Natural killer cell (primary cell): ENCODE measurements at regions not wholly inside any gene's neighbourhood (a gene's known extent, or its start where the extent isn't known, plus 50 kb on each side); places are given as distances from the start of the nearest gene placed in this dataset.
"Not testable (repeated sequence)": the region's sequence is repeated elsewhere in the genome, so short reads cannot be mapped to it uniquely, and the experiment has no call there.

ENCODE experiments used
- ATAC-seq, 3 donors: fragments of 150-1000 bp in 2 of 3; fragments of 200-7000 bp in 1 of 3; cut with Tn5 transposase; 1 replicate in 1 of 3; 2 replicates in 2 of 3; pipeline ENCODE4 v1.10.0; 2021; ENCODE audit warnings: mild to moderate bottlenecking in 2 of 3, moderate library complexity in 2 of 3
- DNase-seq, 2 donors: peaks; one replicate each; pipeline versions ENCODE4 v3.0.0 to v3.0.0-alpha.2; 2013 to 2021; ENCODE audit warnings: mixed read lengths in 1 of 2
- H3K27ac ChIP-seq: one replicate; pipeline ENCODE4 v1.5.1; 2013; ENCODE audit warnings: mild to moderate bottlenecking, low read length
- H3K27me3 ChIP-seq: one replicate; pipeline ENCODE4 v1.6.1; 2013; ENCODE audit warnings: low read length; ENCODE audit not compliant: control insufficient read depth, insufficient read depth
- H3K36me3 ChIP-seq: one replicate; pipeline ENCODE4 v1.6.1; 2013; ENCODE audit warnings: low read length; ENCODE audit not compliant: control insufficient read depth, insufficient read depth
- H3K4me1 ChIP-seq: one replicate; pipeline ENCODE4 v1.6.1; 2013; ENCODE audit warnings: low read length; ENCODE audit not compliant: control insufficient read depth, insufficient read depth
- H3K4me3 ChIP-seq: one replicate; pipeline ENCODE4 v1.5.1; 2013; ENCODE audit warnings: low read length
- H3K9me3 ChIP-seq: one replicate; pipeline ENCODE4 v1.6.1; 2013; ENCODE audit warnings: low read length; ENCODE audit not compliant: control insufficient read depth, insufficient read depth
- H3K27ac Mint-ChIP-seq, 2 donors: one replicate each; pipeline ENCODE4 v1.8.0; 2022; ENCODE audit warnings: mild to moderate bottlenecking in 2 of 2, mixed read lengths in 2 of 2, moderate library complexity in 1 of 2
- H3K27me3 Mint-ChIP-seq, 2 donors: one replicate each; pipeline ENCODE4 v1.8.0; 2022; ENCODE audit warnings: low read depth in 2 of 2, mixed read lengths in 2 of 2
- H3K36me3 Mint-ChIP-seq: one replicate; pipeline ENCODE4 v1.8.0; 2022; ENCODE audit warnings: mixed read lengths
- H3K4me1 Mint-ChIP-seq, 2 donors: one replicate each; pipeline ENCODE4 v1.8.0; 2022; ENCODE audit warnings: mixed read lengths in 2 of 2
- H3K4me3 Mint-ChIP-seq: one replicate; pipeline ENCODE4 v1.8.0; 2022; ENCODE audit warnings: mild to moderate bottlenecking, moderate library complexity, mixed read lengths
- H3K9me3 Mint-ChIP-seq, 2 donors: one replicate each; pipeline ENCODE4 v1.8.0; 2022; ENCODE audit warnings: mixed read lengths in 2 of 2
- WGBS: methylation state at CpG from one replicate; pipeline ENCODE4 v1.1.7; 2013; ENCODE audit warnings: missing lambda C conversion rate; ENCODE audit not compliant: insufficient coverage; 5-methylcytosine and 5-hydroxymethylcytosine counted together
- intact Hi-C: fragments of 100-400 bp; cut with micrococcal nuclease; formaldehyde crosslinking; loops from one replicate; pipeline ENCODE4 v1.14.2; 2022
- TF ChIP-seq, protein P1 (sequence below): fragments of 200-600 bp; IDR thresholded peaks from one replicate; pipeline ENCODE4 v1.8.0; 2022; ENCODE audit warnings: antibody characterized with exemption

DNA sequence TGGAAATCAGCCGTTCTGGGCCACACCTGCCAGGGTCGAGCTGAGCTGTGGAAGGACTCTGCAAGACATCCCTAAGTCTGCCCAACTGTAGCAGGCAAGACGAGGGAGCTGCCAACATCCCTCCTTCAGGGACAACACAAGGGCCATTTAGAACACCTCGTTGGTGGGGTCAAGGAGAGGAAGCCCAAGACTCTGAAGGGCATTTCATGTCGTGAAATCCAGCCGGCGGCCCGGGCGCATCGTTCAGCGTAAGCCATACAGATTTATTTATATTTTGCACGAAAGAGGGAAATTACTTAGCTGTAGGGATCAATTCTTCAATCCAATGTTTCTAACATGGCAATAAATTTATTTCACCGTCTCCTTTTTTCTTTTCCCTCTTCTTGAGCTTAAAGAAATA lies 101.7 kb upstream of the ZC3H12A start:
- intact Hi-C loops, result no loop called here
- Mint-ChIP-seq H3K36me3 (no peaks in the 10 kb centered on the region), H3K4me1 (no peaks in the 10 kb centered on the region), H3K4me3 (no peak overlapping the region), H3K9me3 (no peaks in the 10 kb centered on the region), H3K27me3 (peaks cover 2 to 10% of the 10 kb centered on the region in 2 donors), H3K27ac (no peak overlapping the region)
- no peaks in the 10 kb centered on the region for H3K4me1 ChIP-seq
- H3K4me3 ChIP-seq, result no peak overlapping the region
- no peak overlapping the region for H3K27ac ChIP-seq
- ATAC-seq (no peak), DNase-seq (no peak)
- TF ChIP-seq, protein P1, sequence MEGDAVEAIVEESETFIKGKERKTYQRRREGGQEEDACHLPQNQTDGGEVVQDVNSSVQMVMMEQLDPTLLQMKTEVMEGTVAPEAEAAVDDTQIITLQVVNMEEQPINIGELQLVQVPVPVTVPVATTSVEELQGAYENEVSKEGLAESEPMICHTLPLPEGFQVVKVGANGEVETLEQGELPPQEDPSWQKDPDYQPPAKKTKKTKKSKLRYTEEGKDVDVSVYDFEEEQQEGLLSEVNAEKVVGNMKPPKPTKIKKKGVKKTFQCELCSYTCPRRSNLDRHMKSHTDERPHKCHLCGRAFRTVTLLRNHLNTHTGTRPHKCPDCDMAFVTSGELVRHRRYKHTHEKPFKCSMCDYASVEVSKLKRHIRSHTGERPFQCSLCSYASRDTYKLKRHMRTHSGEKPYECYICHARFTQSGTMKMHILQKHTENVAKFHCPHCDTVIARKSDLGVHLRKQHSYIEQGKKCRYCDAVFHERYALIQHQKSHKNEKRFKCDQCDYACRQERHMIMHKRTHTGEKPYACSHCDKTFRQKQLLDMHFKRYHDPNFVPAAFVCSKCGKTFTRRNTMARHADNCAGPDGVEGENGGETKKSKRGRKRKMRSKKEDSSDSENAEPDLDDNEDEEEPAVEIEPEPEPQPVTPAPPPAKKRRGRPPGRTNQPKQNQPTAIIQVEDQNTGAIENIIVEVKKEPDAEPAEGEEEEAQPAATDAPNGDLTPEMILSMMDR, result no peak
- no peaks in the 10 kb centered on the region for H3K36me3 ChIP-seq
- 85% methylated on average over 12 of the region's 13 CpGs for WGBS
- no peaks in the 10 kb centered on the region for H3K9me3 ChIP-seq
- H3K27me3 ChIP-seq, result no peaks in the 10 kb centered on the region

DNA sequence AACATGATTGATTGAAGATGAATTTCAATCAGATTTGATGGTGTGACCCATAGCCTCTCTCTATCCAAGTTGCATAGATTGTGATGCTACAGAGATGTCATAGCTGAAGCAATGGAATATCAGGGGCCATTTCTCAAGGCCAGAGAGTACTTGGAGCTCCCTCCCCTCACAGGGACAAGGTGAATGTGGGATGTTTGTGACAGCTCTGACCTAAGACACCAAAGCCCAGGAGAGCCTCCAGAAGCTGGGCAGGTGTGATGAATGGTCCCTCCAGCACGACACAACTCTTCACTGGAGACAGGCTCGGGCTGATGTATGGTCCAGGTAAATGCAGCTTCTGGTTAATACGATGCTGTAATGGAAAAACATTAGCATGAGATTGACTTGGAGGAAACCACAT lies 101.0 kb upstream of the ZC3H12A start:
- 76% methylated on average over 3 of the region's 3 CpGs for WGBS
- intact Hi-C loops, result no loop called here
- Mint-ChIP-seq H3K27me3 (peaks cover 8 to 16% of the 10 kb centered on the region in 2 donors), H3K9me3 (peaks cover 0 to 4% of the 10 kb centered on the region in 2 donors), H3K4me1 (no peaks in the 10 kb centered on the region), H3K36me3 (no peaks in the 10 kb centered on the region), H3K4me3 (no peak overlapping the region), H3K27ac (no peak overlapping the region)
- Histone ChIP-seq H3K4me3 (no peak overlapping the region), H3K27me3 (no peaks in the 10 kb centered on the region), H3K36me3 (no peaks in the 10 kb centered on the region), H3K27ac (no peak overlapping the region), H3K9me3 (no peaks in the 10 kb centered on the region), H3K4me1 (no peaks in the 10 kb centered on the region)
- TF ChIP-seq, protein P1, result no peak
- ATAC-seq, result no peak
- DNase-seq, result no peak

DNA sequence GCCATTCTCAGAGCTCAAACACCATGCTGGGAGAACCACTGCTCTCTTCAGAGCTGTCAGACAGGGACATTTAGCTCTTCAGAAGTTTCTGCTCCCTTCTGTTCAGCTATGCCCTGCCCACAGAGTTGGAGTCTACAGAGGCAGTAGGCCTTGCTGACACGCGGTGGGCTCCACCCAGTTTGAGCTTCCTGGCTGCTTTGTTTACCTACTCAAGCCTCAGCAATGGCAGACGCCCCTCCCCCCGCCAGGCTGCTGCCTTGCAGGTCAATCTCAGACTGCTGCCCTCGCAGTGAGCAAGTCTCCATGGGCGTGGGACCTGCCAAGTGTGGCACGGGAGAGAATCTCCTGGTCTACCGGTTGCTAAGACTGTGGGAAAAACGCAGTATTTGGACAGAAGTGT lies 93.8 kb upstream of the ZC3H12A start:
- H3K4me1 Mint-ChIP-seq, ATAC-seq, DNase-seq, H3K9me3 ChIP-seq, H3K27ac ChIP-seq, intact Hi-C loops, H3K4me3 Mint-ChIP-seq, H3K36me3 ChIP-seq, H3K9me3 Mint-ChIP-seq, H3K4me1 ChIP-seq, H3K27me3 ChIP-seq, H3K36me3 Mint-ChIP-seq, H3K4me3 ChIP-seq, H3K27ac Mint-ChIP-seq: not testable (repeated sequence)
- peaks cover 17 to 25% of the 10 kb centered on the region in 2 donors for H3K27me3 Mint-ChIP-seq
- 55% methylated on average over 9 of the region's 9 CpGs for WGBS

DNA sequence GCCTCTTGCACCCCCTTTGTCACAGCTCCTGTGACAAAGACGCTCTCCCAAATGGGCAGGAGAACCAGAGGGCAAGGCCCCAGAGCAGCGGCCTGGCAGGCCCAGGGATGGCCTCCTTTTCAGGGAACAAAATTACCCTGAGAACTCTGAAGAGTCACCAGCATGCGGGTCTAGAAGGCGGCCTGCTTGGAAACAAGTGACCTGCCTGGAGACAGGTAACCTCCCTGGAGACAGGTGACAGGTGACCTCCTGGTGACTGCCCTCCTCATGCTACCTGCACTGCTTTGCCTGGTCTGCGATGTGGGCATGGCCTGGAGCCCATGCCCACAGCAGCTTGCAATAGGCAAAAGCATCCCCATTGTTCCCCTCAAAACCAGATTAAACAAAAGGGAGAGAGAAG lies 86.5 kb upstream of the ZC3H12A start:
- no peaks in the 10 kb centered on the region for H3K36me3 Mint-ChIP-seq

More for the DNA sequence above, 86.5 kb upstream of the ZC3H12A start:
- DNase-seq (no peak), ATAC-seq (no peak)
- Histone ChIP-seq H3K9me3 (no peaks in the 10 kb centered on the region), H3K4me3 (no peak overlapping the region), H3K4me1 (no peaks in the 10 kb centered on the region), H3K27ac (no peak overlapping the region), H3K27me3 (no peaks in the 10 kb centered on the region), H3K36me3 (no peaks in the 10 kb centered on the region)
- intact Hi-C loops, result no loop called here
- 76% methylated on average over 5 of the region's 5 CpGs for WGBS
- H3K4me1 Mint-ChIP-seq, result no peaks in the 10 kb centered on the region
- peaks cover 0 to 10% of the 10 kb centered on the region in 2 donors for H3K27me3 Mint-ChIP-seq
- H3K9me3 Mint-ChIP-seq, result no peaks in the 10 kb centered on the region
- TF ChIP-seq, protein P1, result no peak
- no peak overlapping the region for H3K27ac Mint-ChIP-seq
- no peak overlapping the region for H3K4me3 Mint-ChIP-seq
